Endodermal cell (in vitro differentiated cells): ENCODE measurements at regions not wholly inside any gene's neighbourhood (a gene's known extent, or its start where the extent isn't known, plus 50 kb on each side); places are given as distances from the start of the nearest gene placed in this dataset.

Experiments used
- DNase-seq: peaks from one replicate; pipeline ENCODE4 v3.0.0-alpha.2; 2017
- H3K27ac ChIP-seq: 2 replicates; pipeline ENCODE4 v1.5.1; 2013; ENCODE audit warnings: mild to moderate bottlenecking, low read depth, low read length, moderate library complexity
- H3K27me3 ChIP-seq: 2 replicates; pipeline ENCODE4 v1.6.1; 2013; ENCODE audit warnings: mild to moderate bottlenecking, low read length, moderate library complexity; ENCODE audit not compliant: insufficient read depth, control insufficient read depth, poor library complexity, severe bottlenecking
- H3K36me3 ChIP-seq: 2 replicates; pipeline ENCODE4 v1.7.0; 2013; ENCODE audit warnings: mild to moderate bottlenecking, low read length, moderate library complexity; ENCODE audit not compliant: control insufficient read depth, insufficient read depth
- H3K4me1 ChIP-seq: one replicate; pipeline ENCODE4 v1.7.0; 2013; ENCODE audit warnings: low read length; ENCODE audit not compliant: control insufficient read depth, insufficient read depth
- H3K4me3 ChIP-seq: 2 replicates; pipeline ENCODE4 v1.5.1; 2013; ENCODE audit warnings: mild to moderate bottlenecking, low read length, moderate library complexity
- H3K9ac ChIP-seq: 2 replicates; pipeline ENCODE4 v1.6.1; 2013; ENCODE audit warnings: mild to moderate bottlenecking, low read length, moderate library complexity; ENCODE audit not compliant: poor library complexity, severe bottlenecking; ENCODE audit errors: extremely low read depth
- H3K9me3 ChIP-seq: 2 replicates; pipeline ENCODE4 v1.6.1; 2013; ENCODE audit warnings: mild to moderate bottlenecking, low read length, moderate library complexity; ENCODE audit not compliant: control insufficient read depth
- H3K27ac Mint-ChIP-seq: 2 replicates; pipeline ENCODE4 v1.8.0; 2020; ENCODE audit warnings: mixed read lengths
- H3K27me3 Mint-ChIP-seq: 2 replicates; pipeline ENCODE4 v1.8.0; 2021; ENCODE audit warnings: mild to moderate bottlenecking, mixed read lengths; ENCODE audit not compliant: insufficient read depth
- H3K36me3 Mint-ChIP-seq: 2 replicates; pipeline ENCODE4 v1.8.0; 2020; ENCODE audit warnings: low read depth, mixed read lengths
- H3K4me1 Mint-ChIP-seq: 2 replicates; pipeline ENCODE4 v1.8.0; 2020; ENCODE audit warnings: mixed read lengths
- H3K4me3 Mint-ChIP-seq: 2 replicates; pipeline ENCODE4 v1.8.0; 2020; ENCODE audit warnings: mild to moderate bottlenecking, moderate library complexity, mixed read lengths
- H3K9me3 Mint-ChIP-seq: 2 replicates; pipeline ENCODE4 v1.8.0; 2020; ENCODE audit warnings: mild to moderate bottlenecking, mixed read lengths
- CTCF ChIP-seq: fragments of 200-600 bp; sonication (generic); conservative IDR thresholded peaks from 2 replicates; pipeline ENCODE4 v1.5.0; 2021; ENCODE audit warnings: antibody characterized with exemption, mild to moderate bottlenecking
- WGBS, 2 experiments: methylation state at CpG; one replicate each; pipeline versions ENCODE4 v1.1.5 to v1.1.7; 2013; ENCODE audit warnings: missing lambda C conversion rate in 2 of 2, mixed read lengths in 1 of 2; ENCODE audit not compliant: insufficient coverage in 1 of 2, insufficient read length in 1 of 2; 5-methylcytosine and 5-hydroxymethylcytosine counted together

GRCh38 chr4:186900984-186901383 is 177.3 kb upstream of the FAT1 start:
- Histone ChIP-seq H3K27ac (no peak overlapping the region), H3K9me3 (no peaks in the 10 kb centered on the region), H3K4me1 (no peaks in the 10 kb centered on the region), H3K4me3 (no peak overlapping the region), H3K9ac (no peak overlapping the region), H3K36me3 (no peaks in the 10 kb centered on the region), H3K27me3 (no peaks in the 10 kb centered on the region)
- H3K27ac Mint-ChIP-seq = no peak overlapping the region
- TF ChIP-seq CTCF = no peak
- H3K36me3 Mint-ChIP-seq = no peaks in the 10 kb centered on the region
- no peaks in the 10 kb centered on the region for H3K9me3 Mint-ChIP-seq
- 80 to 98% methylated on average over 1 to 3 of the region's 3 CpGs for WGBS, 2 experiments
- no peak overlapping the region for H3K4me3 Mint-ChIP-seq
- no peak for DNase-seq
- no peaks in the 10 kb centered on the region for H3K27me3 Mint-ChIP-seq
- no peaks in the 10 kb centered on the region for H3K4me1 Mint-ChIP-seq

- no peak for DNase-seq
- H3K27ac Mint-ChIP-seq = no peak overlapping the region
- Histone ChIP-seq H3K4me3 (no peak overlapping the region), H3K36me3 (no peaks in the 10 kb centered on the region), H3K27ac (no peak overlapping the region), H3K4me1 (no peaks in the 10 kb centered on the region), H3K27me3 (no peaks in the 10 kb centered on the region), H3K9me3 (no peaks in the 10 kb centered on the region), H3K9ac (no peak overlapping the region)
- no peaks in the 10 kb centered on the region for H3K36me3 Mint-ChIP-seq
- TF ChIP-seq CTCF = no peak
- H3K27me3 Mint-ChIP-seq = no peaks in the 10 kb centered on the region
- H3K4me3 Mint-ChIP-seq = no peak overlapping the region
- 78 to 100% methylated on average over 2 to 3 of the region's 3 CpGs for WGBS, 2 experiments
- H3K4me1 Mint-ChIP-seq = no peaks in the 10 kb centered on the region
- H3K9me3 Mint-ChIP-seq = no peaks in the 10 kb centered on the region
Measured at GRCh38 chr4:186901850-186902249, 178.2 kb upstream of the FAT1 start.

GRCh38 chr4:186902361-186902760 is 178.7 kb upstream of the FAT1 start:
- WGBS, 2 experiments = 88 to 100% methylated on average over 2 to 4 of the region's 4 CpGs
- TF ChIP-seq CTCF = no peak
- Histone ChIP-seq H3K9ac (no peak overlapping the region), H3K9me3 (no peaks in the 10 kb centered on the region), H3K4me3 (no peak overlapping the region), H3K4me1 (no peaks in the 10 kb centered on the region), H3K36me3 (no peaks in the 10 kb centered on the region), H3K27me3 (no peaks in the 10 kb centered on the region), H3K27ac (no peak overlapping the region)
- Mint-ChIP-seq H3K9me3 (no peaks in the 10 kb centered on the region), H3K27me3 (no peaks in the 10 kb centered on the region), H3K4me3 (no peak overlapping the region), H3K27ac (no peak overlapping the region), H3K4me1 (no peaks in the 10 kb centered on the region), H3K36me3 (no peaks in the 10 kb centered on the region)
- no peak for DNase-seq
